DMS79 (cell line): ENCODE measurements at regions not wholly inside any gene's neighbourhood (a gene's known extent, or its start where the extent isn't known, plus 50 kb on each side); places are given as distances from the start of the nearest gene placed in this dataset.

Source experiments
- DNase-seq: peaks from one replicate; lab custom pipeline; 2025; lab: John Stamatoyannopoulos, UW

DNA sequence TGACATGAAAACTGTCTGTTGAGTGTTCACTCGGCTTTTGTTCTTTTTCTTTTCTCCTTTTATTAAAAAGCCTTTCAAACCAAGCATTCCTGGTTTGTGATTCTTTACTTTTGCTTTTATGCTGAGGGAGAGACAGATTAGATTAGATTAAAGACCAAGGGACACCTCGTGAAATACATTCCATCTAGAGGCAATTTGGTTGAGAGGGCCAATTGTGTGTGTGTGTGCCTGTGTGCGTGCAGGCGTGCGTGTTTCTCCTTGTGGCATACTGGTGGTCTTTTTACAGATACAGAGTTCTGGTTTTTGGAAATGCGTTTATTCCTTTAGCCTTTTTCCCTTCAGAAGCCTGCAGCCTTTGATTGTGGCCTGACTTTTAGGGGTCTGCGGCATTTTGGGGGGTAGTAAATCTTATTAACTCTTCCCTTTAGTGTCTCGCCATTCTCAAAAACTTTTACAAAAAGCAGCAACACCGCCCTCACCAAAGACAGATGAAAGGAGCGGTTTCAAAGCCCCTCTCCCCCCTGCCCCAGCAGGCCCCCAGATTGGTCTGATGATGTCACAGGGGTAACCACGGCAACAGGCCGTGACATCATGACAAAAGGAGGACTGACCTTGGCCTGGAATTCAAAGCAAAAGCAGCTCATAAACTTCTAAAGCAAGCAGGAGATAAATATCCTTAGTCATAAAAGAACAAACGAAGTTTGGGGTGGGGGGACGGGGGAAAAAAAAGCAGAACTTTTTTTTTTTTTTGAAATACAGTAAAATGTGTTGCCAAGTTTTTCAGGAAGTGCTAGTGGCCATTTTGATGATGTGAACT lies 84.1 kb upstream of the TBX3 start:
- no peak for DNase-seq

DNA sequence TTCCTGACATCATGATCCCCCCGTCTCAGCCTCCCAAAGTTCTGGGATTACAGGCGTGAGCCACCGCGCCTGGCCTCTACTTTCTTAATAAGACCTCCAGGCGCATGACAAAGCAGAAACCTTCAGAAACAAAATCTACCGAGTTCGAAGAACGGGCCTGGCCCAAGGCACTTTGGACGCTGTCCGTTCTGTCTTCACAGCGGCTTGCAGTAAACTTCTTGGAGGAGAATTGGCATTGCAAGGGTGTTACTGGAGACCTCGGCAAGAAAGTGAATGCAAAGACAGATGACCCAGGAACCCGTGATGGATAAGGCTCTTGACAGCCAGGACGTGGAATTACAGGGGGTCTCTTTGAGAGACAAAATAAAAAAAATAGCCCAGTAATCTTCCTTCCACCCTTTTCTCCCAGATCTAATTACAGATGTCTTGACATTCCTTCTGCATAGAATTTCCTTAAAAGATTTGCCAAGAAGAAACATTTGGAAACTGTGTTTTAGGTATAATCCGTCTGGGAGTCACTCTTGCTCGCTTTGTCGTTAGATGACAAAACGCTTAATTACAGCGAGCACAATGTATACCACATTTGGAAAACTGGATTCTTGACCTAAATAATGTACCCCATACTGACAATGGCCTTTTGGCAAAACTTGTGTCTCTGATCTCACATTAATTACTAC lies 83.2 kb upstream of the TBX3 start:
- no peak for DNase-seq

GRCh38 chr12:114765960-114766691 lies 82.2 kb upstream of the TBX3 start:
- no peak for DNase-seq

GRCh38 chr12:114764510-114764909 lies 80.5 kb upstream of the TBX3 start:
- no peak for DNase-seq

- DNase-seq: no peak
These were observed 78.6 kb upstream of the TBX3 start for GRCh38 chr12:114762490-114763110.

DNA sequence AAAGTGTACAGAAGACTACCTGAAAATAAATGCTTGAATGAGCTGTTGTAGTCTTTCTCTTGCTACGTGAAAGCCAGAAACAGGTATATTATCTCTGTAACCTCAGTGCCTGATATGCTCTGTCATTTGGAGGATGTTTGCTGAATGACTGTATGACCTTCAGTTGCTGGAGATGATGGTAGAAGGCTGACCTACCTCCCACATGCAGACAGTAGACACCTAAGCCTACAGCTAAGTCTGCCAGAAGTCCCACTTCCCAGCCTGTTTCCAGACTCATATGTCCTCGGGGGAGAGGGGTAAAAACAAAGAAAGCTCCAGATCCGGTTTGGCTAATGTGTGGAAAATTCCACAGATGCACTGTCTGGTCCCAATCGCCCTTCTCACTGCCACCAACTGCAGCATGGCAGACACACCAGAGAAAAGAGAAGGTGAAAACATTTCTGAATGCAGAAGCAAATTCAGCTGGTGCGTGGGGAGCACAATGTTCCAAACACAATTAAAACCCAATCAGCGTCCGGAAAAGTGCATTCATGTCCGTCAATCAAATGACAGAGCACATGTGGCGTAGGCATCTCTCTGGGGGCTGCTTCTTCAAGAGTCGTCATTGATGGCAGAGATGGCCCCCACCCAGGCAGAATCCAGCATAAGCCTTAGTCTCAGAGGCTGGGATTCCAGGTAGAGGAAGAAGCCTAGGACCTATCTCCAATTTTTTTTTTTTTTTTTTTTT lies 76.3 kb upstream of the TBX3 start:
- no peak for DNase-seq

DNA sequence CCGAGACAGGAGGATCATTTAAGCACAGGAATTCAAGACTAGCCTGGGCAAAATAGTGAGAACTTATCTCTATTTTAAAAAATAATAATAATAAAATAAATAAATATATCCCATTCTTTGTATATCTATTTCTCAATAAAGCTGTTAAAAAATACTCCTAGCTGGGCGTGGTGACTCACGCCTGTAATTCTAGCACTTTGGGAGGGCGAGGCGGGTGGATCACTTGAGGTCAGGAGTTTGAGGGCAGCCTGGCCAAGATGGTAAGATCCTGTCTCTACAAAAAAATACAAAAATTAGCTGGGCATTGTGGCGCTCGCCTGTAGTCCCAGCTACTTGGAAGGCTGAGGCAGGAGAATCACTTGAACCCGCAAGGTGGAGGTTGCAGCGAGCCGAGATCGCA lies 75.7 kb upstream of the TBX3 start:
- no peak for DNase-seq

DNA sequence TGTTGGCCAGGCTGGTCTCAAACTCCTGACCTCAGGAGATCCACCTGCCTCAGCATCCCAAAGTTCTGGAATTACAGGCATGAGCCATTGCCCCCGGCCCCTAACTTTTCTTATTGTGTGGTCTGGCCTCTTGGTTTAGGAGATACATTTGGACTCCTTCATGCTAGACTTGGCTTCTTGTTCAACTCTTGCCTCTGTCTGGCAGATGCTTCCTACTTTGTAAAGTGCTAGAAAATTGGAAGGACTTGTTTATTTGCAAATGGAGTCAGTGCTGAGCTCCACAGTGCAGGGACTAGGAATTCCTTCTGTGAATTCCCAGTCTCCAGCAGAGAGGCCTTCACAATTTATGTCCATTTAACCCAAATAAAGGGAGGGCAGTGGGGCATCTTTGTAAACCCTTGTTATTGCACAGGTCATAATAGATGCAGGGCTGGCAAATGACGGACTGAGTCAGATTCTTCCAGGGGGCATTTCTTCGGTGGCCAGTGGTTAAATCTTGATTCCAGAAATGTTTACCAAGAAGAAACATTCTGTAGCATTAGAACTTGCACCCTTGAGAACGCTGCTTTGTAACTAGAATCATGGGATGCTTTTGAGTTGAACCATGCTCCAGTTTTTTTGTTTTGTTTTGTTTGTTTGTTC lies 73.8 kb upstream of the TBX3 start:
- DNase-seq: no peak

DNA sequence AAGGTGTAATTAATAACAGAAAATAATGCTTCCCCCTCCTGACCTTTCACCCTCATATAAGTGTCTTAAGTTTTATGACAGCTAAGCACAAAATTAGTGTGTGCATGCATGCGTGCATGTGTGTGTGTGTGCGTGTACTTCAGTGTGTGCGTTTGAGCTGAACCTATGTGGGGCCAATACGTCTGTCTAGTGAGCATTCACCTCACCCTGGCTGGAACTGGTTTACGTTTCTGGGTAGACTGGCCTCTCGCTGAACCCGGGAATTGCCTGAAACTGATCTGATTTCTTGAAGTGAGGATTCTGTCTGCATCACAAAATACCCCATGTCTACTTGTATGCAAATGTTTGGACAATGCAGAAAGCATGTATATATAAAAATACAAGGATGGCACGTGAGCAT lies 68.2 kb upstream of the TBX3 start:
- DNase-seq: no peak

- DNase-seq: no peak
These were observed 67.7 kb upstream of the TBX3 start for GRCh38 chr12:114751712-114752111.

- no peak for DNase-seq
These were observed 66.9 kb upstream of the TBX3 start for GRCh38 chr12:114750917-114751316.

DNA sequence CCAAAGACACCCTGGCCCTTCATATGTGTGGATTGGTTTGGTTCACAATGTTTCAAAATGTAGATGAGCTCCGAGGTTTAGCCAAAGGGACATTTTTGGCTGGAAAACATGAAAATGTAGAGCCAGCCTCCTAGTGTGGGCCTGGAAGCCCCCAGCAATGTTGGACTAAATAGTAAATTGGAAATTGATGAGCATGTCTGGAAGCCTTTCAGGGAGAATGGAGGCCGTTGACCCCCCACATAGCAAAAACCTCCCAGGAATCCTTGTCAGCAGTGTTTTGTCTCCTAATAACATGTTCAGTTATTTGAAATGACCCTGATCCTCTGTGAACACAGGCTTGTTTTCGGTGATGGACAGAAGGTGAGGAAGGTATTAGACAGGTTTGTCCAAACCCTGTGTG lies 65.1 kb upstream of the TBX3 start:
- no peak for DNase-seq

GRCh38 chr12:114747012-114747858 lies 63.3 kb upstream of the TBX3 start:
- no peak for DNase-seq

DNA sequence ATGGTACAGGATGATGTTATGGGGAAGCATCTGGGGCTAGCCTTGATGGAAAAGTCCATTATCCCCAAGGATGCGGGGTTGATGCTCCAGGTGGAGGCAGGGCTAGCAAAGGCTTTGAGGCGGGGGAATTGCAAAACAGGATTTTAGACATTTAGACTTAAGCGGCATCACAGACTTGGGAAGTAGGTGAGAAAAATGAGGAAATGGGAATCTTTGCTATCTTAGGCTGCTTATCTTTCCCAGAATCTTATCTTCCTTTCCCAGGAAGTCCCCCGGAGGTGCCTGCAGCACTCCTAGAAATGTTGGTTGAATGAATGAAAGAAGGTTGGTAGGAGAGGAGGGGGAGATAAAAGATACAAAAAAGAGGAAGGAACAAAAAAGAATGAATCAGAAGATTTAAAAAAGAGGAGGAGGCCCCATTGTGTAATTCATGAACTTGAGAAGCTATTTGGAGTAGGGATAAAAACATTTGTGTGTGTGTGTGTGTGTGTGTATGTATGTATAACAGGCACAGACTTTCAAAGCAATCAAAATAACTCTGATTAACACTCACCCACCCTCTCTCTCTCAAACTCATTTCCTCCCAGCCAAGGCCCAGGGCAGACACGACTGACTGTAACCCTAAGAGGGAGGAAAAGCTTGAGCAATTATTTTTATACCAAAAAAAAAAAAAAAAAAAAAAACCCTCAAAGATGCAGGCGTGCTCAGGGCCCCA lies 62.5 kb upstream of the TBX3 start:
- DNase-seq: no peak

GRCh38 chr12:114744691-114745090 lies 60.7 kb upstream of the TBX3 start:
- DNase-seq: no peak

DNA sequence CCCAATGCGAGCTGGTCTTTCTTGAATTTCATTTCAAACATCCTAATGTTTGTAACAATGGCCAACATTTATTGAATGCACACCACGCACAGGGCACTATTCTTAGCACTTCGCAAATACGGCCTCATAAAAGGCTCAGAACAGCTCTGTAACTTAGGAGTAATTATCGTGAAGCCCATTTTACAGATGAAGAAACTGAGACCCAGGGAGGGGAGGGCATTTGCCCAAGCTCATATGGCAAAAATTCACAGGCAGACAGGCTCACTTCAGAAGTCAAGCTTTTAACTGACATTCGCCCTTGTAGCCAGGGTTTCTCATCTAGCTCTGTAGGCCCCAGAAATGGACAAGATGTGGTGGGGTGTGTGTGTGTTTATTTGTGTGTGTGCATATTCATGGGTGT lies 60.3 kb upstream of the TBX3 start:
- no peak for DNase-seq

GRCh38 chr12:114743799-114744198 lies 59.8 kb upstream of the TBX3 start:
- DNase-seq: no peak

DNA sequence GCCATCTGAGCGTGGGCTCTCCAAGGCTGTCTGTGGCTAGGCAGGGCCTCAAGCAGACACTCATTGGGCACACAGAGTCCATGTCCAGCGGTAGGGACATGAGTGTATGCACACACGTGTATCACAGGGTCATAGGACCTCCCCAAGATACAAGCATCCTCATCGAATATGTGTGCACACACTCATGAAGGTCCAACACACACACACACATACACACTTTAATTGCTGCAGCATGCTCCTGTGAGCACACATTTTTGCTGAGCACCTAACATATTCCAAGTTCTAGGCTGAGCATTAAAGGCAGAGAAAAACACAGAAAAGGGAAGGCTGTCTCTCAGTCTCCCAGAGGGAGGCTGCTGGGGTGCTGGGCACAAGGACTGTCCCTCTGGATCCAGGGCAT lies 59.3 kb upstream of the TBX3 start:
- DNase-seq: no peak

GRCh38 chr12:114742363-114742762 lies 58.4 kb upstream of the TBX3 start:
- DNase-seq: no peak

- no peak for DNase-seq
These were observed 58.0 kb upstream of the TBX3 start for GRCh38 chr12:114741940-114742339.
